ENCODE measurements at regions not wholly inside any gene's neighbourhood (a gene's known extent, or its start where the extent isn't known, plus 50 kb on each side); places are given as distances from the start of the nearest gene placed in this dataset.
"Not testable (repeated sequence)": the region's sequence is repeated elsewhere in the genome, so short reads cannot be mapped to it uniquely, and the experiment has no call there.

GRCh38 chr10:36538953-36539586 is 586.3 kb upstream of the ANKRD30A start:
- no peak for FAIRE-seq

DNA sequence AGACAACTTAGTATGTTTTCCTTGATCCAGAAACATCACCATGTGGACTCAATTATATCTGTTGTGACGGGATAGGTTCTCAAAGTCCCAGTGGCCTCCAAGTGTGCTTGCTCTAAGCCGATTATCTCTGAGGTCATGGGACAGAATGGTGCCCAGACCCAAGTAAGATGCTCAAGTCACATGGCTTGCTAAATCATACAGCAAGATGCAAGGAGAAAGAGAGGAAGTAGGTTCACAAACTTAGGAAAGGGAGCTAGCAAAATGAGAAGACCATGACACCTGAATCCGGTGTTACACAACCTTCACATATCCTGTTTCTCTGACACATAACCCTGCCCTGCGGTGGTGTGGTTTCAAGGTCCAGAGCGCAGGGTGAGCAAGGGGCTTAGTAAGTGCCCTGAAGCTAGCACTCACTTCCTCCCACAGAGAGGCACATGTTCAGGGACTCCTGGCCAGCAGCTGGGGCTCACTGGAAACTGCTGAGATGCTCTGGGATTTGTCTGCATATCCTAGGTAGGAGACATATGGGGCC is 590.9 kb upstream of the ANKRD30A start:
- no peak for FAIRE-seq

DNA sequence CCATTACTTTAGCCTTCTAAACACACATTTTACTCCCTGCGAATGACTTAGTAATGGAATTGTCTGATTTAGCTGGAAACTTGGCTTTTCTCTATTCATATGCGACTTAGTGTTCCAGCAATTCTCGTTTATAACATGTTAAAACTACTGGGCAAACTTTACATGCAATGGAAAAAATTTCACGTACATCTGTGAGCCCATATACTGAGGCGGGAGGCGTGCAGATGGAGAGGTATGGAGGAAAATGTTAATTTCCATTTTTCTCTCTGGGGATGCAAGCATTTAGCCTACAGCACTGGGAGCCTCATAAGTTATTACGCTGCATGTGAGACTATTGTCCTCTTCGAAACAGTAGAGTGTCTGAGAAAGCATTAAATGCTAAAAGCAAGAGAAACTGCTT is 591.5 kb upstream of the ANKRD30A start:
- FAIRE-seq: no peak

GRCh38 chr10:36533316-36533715 is 592.1 kb upstream of the ANKRD30A start:
- no peak for FAIRE-seq

DNA sequence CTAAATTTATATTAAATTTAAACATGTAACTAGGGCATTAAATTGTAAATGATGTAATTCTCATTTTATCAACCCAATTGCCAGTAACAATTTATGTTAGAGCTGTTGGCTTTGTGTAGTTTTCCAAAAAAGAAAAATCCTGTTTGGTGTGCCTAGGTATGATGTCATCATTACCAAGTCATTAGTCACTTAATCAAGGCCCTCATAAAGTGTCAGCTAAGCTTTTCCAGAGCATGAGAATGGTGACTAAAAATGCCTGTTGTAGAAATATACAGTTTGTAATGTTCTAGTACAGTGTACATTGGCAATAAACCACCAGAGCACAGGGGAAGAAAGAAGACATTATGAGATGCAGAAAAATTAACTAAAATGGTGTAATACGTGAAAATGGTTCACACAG is 593.8 kb upstream of the ANKRD30A start:
- no peak for FAIRE-seq

GRCh38 chr10:36526033-36526432 is 599.4 kb upstream of the ANKRD30A start:
- FAIRE-seq: no peak

DNA sequence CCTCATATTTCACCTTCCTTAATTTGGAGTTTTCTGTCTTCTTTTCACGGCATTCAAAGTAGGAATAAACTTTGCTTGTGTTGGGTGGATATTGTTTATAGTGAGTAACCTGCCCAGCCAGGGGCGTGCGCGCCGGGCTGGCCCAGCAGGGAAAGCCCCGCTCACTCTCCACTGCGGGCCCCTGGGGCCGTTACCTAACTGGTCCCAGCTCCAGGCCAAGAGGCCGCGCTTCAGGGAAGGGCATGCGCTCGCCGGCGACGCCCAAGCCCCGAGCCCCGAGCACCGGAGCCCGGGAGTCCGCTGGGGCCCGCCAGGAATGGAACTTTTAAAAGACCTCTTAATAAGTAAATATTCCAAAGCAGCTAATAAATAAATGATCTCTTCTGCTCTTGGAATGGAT is 601.3 kb upstream of the ANKRD30A start:
- not testable (repeated sequence) for FAIRE-seq

GRCh38 chr10:36519909-36520308 is 605.5 kb upstream of the ANKRD30A start:
- FAIRE-seq: no peak

DNA sequence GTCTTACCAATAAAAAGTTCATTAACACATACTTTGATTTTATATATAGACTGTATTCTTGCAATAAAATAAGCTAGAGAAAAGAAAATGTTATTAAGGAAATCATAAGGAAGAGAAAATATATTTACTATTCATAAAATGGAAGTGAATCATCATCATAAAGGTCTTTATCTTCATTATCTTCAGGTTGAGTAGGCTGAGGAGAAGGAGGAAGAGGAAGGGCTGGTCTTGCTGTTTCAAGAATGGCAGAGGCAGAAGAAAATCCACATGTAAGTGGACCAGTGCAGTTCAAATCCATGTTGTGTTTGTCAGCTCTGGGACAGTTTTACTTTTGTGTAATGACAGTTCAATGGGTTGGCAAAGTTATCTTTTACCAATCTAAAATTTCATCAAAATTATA is 609.1 kb upstream of the ANKRD30A start:
- no peak for FAIRE-seq

DNA sequence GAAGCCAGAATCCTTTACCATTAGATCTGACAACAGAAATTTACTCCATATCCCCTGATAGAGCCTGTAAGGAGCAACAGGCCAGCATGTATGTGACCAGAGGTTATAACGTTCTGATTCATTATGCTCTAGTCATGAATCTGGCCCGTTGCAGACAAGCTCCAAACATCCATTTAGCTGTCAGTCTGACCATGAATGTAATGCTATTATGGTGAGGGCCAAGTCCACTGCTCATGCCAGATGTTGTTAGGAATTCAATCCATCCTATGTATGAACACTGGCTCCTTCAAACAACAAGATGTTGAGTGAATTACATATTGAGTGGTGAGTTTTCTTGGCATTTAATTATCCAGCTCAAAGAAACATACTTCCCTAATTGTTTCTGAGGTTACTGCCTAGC is 610.1 kb upstream of the ANKRD30A start:
- no peak for FAIRE-seq

GRCh38 chr10:36507715-36508114 is 617.7 kb upstream of the ANKRD30A start:
- no peak for FAIRE-seq

GRCh38 chr10:36506697-36507496 is 618.5 kb upstream of the ANKRD30A start:
- no peak for FAIRE-seq

DNA sequence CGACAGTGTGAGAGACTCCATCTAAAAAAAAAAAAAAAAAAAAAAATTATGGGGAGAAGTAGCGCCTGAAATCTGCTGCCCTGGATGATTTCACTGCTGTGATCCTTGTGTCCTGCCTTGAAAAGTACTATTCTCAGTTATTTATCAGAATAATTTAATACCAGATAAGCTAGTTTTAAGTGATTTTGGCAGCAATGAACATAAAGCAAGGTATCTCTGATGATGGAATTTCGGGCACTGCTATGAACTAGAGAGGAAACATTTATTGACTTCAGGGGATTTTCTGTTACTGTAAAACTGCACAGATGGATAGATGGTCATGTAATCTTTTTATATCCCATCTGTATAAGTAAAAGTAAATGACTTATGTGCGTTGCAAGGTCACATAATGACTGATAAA is 619.1 kb upstream of the ANKRD30A start:
- FAIRE-seq: no peak

DNA sequence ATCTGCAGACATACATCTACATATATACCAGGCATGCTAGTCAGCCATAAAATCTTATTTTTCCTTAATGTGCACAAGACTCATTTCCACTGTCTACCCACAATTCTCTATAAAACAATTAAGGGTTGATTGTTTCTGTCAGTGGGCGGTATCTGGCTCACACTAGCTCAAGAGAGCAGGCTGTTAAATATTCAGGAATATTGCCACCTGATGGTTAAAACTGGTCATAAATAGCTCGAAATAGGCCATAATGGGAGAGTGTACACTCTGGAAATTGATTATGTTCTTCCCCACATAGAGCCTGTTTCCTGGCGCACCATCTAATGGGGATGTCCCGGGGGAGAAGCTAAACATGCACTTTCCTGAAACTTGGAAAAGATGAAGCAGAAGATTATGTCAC is 620.6 kb upstream of the ANKRD30A start:
- no peak for FAIRE-seq

DNA sequence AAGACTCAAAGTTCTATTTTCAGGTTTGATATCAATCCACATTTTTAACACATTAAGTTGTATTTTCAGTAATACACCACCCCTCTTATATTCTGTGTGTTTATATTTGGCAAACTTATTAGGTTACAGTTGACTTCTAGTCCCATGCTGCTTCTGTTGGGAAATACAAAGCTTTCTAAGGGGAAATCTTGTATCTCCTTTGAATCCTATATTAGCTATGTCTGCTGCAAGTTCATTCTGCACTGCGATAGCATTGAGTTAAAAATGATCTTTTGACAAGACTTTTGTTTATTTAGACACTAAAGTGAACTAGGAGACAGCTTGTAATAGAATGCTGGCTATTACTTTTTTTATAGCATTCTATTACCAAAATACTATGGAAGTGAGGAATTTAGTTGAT is 625.1 kb upstream of the ANKRD30A start:
- no peak for FAIRE-seq

- no peak for FAIRE-seq
These were observed 625.7 kb upstream of the ANKRD30A start for GRCh38 chr10:36499693-36500092.

DNA sequence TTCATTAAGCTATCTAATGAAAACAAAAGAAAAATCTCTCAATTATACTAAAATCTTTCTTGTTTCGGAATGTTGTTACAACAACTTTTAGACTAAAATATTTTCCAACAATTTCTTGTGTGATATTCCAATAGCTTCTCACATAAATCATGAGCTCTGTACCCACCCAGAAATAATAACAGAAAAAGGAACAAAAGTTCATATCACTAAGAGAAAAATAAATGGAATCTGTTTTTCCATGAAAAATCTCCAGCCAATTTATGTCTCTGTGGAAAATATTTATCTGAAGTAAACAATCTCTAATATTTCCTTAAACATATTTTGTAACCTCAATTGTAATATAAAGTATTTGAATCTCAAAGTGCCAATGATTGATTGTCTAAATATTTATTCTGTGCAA is 628.6 kb upstream of the ANKRD30A start:
- no peak for FAIRE-seq

- FAIRE-seq: no peak
These were observed 631.0 kb upstream of the ANKRD30A start for GRCh38 chr10:36494371-36494770.

DNA sequence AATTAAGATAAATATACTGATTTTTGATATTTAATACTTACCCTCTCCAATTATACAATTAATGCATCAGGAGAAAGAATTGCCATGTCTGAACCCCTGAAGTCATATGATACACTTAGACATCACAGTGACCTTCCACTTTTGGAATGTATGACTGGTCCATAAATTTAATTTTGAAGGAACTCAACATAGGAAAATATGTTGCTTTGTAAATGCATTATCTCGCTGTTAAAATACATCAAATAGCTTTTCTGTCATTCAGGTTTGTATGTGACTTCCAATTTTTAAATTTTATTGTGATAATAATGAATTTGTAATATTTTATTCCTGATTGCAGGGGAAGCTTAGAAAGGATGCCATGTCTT is 631.9 kb upstream of the ANKRD30A start:
- FAIRE-seq: no peak

GRCh38 chr10:36492590-36493515 is 632.5 kb upstream of the ANKRD30A start:
- no peak for FAIRE-seq

DNA sequence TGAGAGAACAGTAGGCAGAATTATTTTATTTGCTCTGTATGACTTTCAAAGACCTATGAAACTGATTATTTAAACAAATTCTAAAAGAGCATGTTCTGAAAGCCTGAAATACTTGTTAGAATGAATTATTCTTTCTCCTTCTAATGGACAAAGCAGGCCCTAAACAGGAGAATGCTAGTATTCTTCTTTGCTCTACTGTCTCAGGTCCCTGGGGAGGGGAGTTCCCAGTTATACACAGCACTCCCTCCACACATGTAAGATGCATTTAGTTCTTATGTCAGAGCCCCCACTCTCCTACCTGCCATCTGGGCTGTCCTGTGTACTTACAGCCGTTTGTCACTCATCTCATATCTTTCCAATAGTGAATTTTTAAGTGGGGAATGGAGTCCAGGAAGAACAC is 633.5 kb upstream of the ANKRD30A start:
- FAIRE-seq: no peak

DNA sequence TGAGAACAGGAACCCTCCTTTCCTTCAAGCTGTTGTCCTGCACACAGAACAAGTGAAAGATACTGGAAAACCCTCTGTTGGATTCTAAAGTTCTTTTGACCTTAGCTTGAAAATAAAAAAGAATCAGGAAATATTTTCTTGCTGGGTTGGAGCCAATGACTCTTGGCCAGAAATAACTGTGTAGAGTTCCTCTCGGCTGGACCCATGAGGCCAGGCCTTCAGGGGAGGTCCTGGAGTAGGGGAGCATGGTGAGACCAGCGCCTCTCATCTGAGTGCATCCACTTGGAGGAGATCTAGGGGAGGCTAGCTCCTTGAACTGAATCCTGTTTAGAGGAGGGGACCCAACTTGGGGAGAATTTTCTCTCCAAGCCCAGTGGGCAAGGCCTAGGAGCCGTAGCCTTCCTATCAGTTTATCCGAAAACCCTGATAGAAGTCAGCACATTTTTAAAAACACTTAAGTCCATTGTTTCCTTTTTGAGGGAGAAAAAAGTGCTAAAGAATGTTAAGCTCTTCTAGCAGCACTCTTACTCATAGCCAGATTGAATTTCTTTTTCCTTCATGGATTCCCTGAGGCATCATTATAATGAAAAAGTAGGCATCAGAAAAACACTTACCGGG is 635.7 kb upstream of the ANKRD30A start:
- no peak for FAIRE-seq

- FAIRE-seq: no peak
These were observed 636.2 kb upstream of the ANKRD30A start for GRCh38 chr10:36489181-36489580.

All from endometrium (tissue), 2 donors.